ENCODE measurements at regions not wholly inside any gene's neighbourhood (a gene's known extent, or its start where the extent isn't known, plus 50 kb on each side); places are given as distances from the start of the nearest gene placed in this dataset.

DNA sequence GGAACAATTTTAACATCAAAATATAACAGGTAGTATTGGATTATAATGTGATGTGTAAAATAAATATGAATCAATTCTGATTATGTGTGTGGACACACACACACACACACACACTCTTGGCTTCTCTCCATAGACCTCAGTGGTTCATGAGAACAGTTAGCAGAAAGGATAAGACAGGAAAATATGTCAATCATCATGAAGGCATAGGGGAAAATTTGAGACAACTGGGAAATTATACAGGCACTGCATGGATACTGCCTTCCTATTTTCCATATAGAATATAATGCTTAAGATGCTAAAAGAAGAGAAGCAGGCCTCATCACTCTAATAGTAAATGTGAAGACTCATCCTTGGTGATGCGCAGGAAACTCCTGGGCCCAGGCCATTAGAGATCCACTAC lies 884.5 kb downstream of the SUCLG1 start:
- no peak overlapping the region for H3K4me3 ChIP-seq
- no peak for TF ChIP-seq POLR2A (IDR thresholded peaks at IDR 0.05)
- TF ChIP-seq, protein P1, sequence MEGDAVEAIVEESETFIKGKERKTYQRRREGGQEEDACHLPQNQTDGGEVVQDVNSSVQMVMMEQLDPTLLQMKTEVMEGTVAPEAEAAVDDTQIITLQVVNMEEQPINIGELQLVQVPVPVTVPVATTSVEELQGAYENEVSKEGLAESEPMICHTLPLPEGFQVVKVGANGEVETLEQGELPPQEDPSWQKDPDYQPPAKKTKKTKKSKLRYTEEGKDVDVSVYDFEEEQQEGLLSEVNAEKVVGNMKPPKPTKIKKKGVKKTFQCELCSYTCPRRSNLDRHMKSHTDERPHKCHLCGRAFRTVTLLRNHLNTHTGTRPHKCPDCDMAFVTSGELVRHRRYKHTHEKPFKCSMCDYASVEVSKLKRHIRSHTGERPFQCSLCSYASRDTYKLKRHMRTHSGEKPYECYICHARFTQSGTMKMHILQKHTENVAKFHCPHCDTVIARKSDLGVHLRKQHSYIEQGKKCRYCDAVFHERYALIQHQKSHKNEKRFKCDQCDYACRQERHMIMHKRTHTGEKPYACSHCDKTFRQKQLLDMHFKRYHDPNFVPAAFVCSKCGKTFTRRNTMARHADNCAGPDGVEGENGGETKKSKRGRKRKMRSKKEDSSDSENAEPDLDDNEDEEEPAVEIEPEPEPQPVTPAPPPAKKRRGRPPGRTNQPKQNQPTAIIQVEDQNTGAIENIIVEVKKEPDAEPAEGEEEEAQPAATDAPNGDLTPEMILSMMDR (IDR thresholded peaks at IDR 0.05): no peak
- WGBS, 4 donors: 91 to 100% (median 100%) methylated on average over 1 of the region's 1 CpG
- no peaks in the 10 kb centered on the region for H3K36me3 ChIP-seq
- H3K4me1 ChIP-seq: no peaks in the 10 kb centered on the region
- ATAC-seq: no peak
- H3K27me3 ChIP-seq: no peaks in the 10 kb centered on the region
- no peak overlapping the region for H3K27ac ChIP-seq
- no peaks in the 10 kb centered on the region for H3K9me3 ChIP-seq
- intact Hi-C loops (cut with DNase I): loop anchor here in 1 of 10 donors (5.0 kb wide), 1 partner anchor 52 kb away; no protein-coding TSS in a partner anchor
- DNase-seq: no peak

DNA sequence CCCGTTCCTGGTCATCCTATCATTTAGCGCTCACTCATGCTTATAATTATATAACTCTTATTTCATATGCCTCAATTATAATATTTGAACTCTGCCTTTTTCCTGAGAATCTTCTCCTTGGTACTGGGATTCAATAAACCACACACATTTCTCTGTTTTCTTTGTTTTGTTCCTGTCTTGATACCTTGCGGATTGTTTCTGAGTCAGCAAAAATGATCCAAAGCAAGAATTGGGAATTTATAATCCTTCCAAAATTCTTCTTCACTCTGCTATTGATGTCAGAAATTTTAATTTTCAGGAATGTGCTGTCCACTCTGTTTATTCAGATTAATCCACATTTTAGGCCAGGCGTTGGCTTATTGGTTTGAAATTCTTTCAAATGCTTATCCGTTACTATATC lies 886.0 kb downstream of the SUCLG1 start:
- no peak for DNase-seq
- no peak for TF ChIP-seq POLR2A (IDR thresholded peaks at IDR 0.05)
- TF ChIP-seq, protein P1 (IDR thresholded peaks at IDR 0.05): no peak
- Histone ChIP-seq H3K36me3 (no peaks in the 10 kb centered on the region), H3K27ac (no peak overlapping the region), H3K4me3 (no peak overlapping the region), H3K27me3 (no peaks in the 10 kb centered on the region), H3K9me3 (no peaks in the 10 kb centered on the region), H3K4me1 (no peaks in the 10 kb centered on the region)
- intact Hi-C loops (cut with DNase I): loop anchor here in 1 of 10 donors (5.0 kb wide), 1 partner anchor 51 kb away; no protein-coding TSS in a partner anchor
- ATAC-seq: no peak
- WGBS, 4 donors: 90 to 93% (median 92%) methylated on average over 5 of the region's 5 CpGs

DNA sequence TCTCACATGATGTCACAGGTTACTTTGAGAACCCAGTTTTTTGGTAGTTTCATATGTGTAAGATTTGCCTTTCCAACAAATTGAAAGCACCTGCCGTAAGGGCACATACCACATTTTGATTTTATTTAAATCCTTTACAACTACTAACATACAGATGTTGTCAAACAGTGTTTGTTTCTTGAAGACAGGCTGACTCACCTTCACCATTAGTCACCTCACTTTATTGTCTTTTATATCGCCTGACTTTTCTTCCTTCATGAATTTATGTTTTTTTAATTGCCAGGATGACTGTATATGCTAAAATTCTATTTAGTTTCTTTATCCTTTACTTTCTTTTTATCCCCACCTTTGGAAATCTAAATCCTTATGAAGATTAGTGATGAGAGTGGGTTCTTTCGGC lies 886.7 kb downstream of the SUCLG1 start:
- Histone ChIP-seq H3K27me3 (no peaks in the 10 kb centered on the region), H3K9me3 (no peaks in the 10 kb centered on the region), H3K4me3 (no peak overlapping the region), H3K36me3 (no peaks in the 10 kb centered on the region), H3K27ac (no peak overlapping the region), H3K4me1 (no peaks in the 10 kb centered on the region)
- WGBS, 4 donors: 90 to 92% (median 90%) methylated on average over 3 of the region's 3 CpGs
- DNase-seq (no peak), ATAC-seq (no peak)
- TF ChIP-seq, protein P1 (IDR thresholded peaks at IDR 0.05): no peak
- no peak for TF ChIP-seq POLR2A (IDR thresholded peaks at IDR 0.05)
- intact Hi-C loops (cut with DNase I): loop anchor here in 1 of 10 donors (5.0 kb wide), 1 partner anchor 50 kb away; no protein-coding TSS in a partner anchor

DNA sequence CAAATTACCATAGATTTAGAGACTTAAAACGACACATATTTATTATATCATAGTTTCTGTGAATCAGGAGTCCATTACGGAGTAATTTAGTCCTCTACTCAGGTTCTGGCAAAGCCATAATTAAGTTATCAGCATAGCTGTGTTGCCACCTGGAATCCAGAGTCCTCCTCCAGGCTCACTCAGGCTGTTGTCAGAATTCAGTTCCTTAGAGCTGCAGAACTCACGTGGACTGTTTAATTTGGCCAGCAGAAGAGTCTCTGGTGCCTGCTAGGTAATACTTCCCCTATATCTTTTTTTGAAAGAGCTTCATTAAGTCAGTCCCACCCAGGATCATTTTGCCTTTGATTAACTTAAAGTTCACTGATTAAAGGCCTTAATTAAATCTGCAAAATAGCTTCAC lies 891.5 kb downstream of the SUCLG1 start:
- intact Hi-C loops (cut with DNase I): no loop called here
- WGBS, 4 donors: 66 to 74% (median 72%) methylated on average over 3 of the region's 3 CpGs
- no peaks in the 10 kb centered on the region for H3K4me1 ChIP-seq
- no peaks in the 10 kb centered on the region for H3K36me3 ChIP-seq
- no peak for DNase-seq
- no peaks in the 10 kb centered on the region for H3K27me3 ChIP-seq
- H3K9me3 ChIP-seq: no peaks in the 10 kb centered on the region
- H3K27ac ChIP-seq: no peak overlapping the region
- no peak overlapping the region for H3K4me3 ChIP-seq
- ATAC-seq: no peak
- TF ChIP-seq, protein P1 (IDR thresholded peaks at IDR 0.05): no peak
- no peak for TF ChIP-seq POLR2A (IDR thresholded peaks at IDR 0.05)

Data from heart left ventricle (tissue), 16 donors.